Activated CD4-positive, alpha-beta T cell treated with anti-CD3 and anti-CD28 coated beads for 1 hour (primary cell): ENCODE measurements at regions not wholly inside any gene's neighbourhood (a gene's known extent, or its start where the extent isn't known, plus 50 kb on each side); places are given as distances from the start of the nearest gene placed in this dataset.
"Not testable (repeated sequence)": the region's sequence is repeated elsewhere in the genome, so short reads cannot be mapped to it uniquely, and the experiment has no call there.

Experiments used
- DNase-seq: peaks from one replicate; pipeline ENCODE4 v3.0.0-alpha.2; 2020

GRCh38 chr5:40210694-40211093, 469.0 kb upstream of the PTGER4 start:
- no peak for DNase-seq

- DNase-seq = no peak
Measured at GRCh38 chr5:40206030-40206429, 473.7 kb upstream of the PTGER4 start.

GRCh38 chr5:40204144-40204543, 475.6 kb upstream of the PTGER4 start:
- no peak for DNase-seq

DNA sequence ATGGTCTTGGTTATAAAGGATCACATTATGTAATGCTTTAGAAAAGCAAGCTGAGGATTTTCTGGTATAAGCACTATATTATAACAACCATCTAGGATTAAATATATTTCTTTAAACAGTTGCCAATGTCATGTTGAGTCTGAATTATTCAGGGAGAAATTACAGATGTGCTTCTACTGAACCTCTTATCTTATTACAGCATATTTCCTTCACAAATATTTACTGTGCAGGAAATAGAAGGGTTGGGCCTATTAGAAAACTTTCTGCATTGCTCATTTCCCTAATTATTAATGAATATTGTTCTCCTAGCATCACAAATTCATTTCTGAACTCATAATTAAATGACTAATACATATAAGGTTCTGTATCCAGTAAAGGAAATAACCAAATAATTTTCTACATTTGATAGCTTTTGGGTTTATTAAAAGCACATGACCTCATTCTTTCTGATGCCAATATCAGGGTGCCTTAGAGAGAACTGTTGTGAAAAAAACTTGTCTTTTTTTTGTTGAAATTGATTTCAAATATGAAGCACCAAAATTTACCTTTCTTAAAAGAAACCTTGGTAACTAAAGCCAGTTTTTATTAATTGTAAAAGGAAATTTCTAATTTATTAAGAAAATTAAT, 476.8 kb upstream of the PTGER4 start:
- DNase-seq = no peak

DNA sequence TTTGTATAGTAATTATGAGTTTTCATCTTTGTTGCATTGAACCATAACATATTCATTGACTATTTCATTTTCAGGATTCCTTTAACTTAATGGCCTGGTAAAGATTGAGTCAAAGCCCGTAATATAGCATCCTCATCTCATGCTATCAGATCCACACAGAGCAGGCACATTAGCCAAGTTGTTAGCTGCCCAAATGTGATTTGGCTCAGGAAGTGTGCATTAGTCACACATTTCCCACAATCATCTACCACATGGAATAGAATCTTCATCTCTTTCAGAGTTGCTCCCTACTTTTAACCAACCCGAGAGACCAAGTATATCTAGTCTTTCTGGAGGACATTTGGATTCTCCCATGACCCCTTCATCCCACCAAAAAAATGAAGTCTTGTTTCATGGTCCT, 481.0 kb upstream of the PTGER4 start:
- no peak for DNase-seq

- DNase-seq = not testable (repeated sequence)
Measured at GRCh38 chr5:40195574-40195973, 484.1 kb upstream of the PTGER4 start.

DNA sequence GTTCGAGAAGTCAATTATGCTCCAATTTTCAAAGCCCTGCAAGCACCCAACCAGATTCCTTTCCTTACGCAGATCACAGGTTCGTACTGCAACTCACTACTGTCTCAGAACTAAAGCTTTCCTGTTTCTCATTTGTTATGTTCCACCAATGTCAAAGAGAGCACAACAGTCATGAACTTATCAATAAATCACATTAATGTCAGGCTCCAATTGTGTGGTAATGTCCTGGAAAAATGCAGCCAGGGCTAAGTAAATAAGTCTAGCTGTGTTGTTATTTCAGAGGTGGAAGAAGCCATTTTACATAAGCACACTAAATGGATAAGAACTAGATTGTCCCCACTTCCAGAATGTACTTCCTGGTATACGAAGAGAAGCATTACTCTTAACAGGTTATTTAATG, 488.6 kb upstream of the PTGER4 start:
- DNase-seq = no peak

DNA sequence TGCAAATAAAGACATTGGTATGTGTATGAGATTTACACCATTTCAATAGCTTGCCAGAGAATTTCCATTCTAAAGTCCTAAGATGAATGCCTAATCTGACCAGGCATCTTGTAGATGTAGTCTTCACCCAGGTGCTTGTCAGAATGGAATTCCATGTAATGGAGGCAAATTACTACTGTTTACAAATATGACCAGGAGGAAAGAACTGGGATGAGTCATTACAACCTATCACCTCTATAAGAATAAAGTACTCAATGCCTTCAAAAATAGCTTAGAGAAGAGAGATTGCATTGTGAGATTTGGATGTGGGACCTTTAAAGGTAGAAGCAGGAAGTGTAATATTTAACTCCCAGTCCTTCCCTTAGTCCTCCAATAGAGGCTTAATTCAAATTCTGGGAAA, 507.0 kb upstream of the PTGER4 start:
- DNase-seq = no peak

GRCh38 chr5:40171971-40172370, 507.7 kb upstream of the PTGER4 start:
- DNase-seq = no peak

- no peak for DNase-seq
Measured at GRCh38 chr5:40167283-40167682, 512.4 kb upstream of the PTGER4 start.

- no peak for DNase-seq
Measured at GRCh38 chr5:40166802-40167201, 512.9 kb upstream of the PTGER4 start.

- no peak for DNase-seq
Measured at GRCh38 chr5:40165789-40166728, 513.7 kb upstream of the PTGER4 start.

- no peak for DNase-seq
Measured at GRCh38 chr5:40165106-40165788, 514.5 kb upstream of the PTGER4 start.

GRCh38 chr5:40160435-40160834, 519.3 kb upstream of the PTGER4 start:
- no peak for DNase-seq

DNA sequence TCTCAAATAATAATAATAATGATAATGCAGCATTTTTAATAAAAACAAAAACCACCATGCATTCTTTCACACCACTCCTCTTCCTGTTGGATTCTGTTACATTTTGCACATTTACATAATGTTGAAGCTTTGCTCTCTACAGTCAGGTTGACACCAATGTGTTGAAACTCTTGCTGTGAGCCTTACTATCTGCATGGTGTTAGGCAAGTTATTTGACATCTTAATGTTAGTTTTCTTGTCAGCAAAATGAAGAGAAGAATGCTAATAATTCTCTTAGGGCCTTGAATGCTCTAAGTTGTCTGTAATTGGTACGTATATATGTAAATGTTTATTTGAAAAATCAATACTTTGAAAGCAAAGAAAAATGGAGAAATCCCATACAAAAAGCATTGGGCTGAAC, 525.5 kb upstream of the PTGER4 start:
- DNase-seq = no peak

- DNase-seq = no peak
Measured at GRCh38 chr5:40150896-40151295, 528.8 kb upstream of the PTGER4 start.

GRCh38 chr5:40141896-40142295, 537.8 kb upstream of the PTGER4 start:
- no peak for DNase-seq

DNA sequence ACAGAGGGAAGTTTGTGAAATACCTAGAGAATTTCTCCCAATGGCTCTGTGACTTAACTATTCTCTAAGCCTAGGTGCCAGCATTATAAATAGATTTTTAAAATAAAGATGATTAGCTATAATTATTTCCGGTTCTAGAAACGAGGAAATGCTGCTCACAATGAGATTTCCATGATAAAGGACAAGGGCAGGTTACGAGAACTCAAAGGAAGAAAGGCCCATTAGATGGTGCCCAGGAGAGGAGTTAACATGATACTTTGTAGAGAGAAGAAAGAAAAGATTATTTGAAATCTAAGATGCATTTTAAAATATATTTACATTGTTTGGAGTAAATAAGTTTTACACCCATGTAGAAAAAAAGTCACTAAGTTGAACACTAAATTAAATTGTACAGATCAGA, 538.3 kb upstream of the PTGER4 start:
- no peak for DNase-seq

- no peak for DNase-seq
Measured at GRCh38 chr5:40137223-40137622, 542.5 kb upstream of the PTGER4 start.

GRCh38 chr5:40134883-40135520, 544.7 kb upstream of the PTGER4 start:
- no peak for DNase-seq

DNA sequence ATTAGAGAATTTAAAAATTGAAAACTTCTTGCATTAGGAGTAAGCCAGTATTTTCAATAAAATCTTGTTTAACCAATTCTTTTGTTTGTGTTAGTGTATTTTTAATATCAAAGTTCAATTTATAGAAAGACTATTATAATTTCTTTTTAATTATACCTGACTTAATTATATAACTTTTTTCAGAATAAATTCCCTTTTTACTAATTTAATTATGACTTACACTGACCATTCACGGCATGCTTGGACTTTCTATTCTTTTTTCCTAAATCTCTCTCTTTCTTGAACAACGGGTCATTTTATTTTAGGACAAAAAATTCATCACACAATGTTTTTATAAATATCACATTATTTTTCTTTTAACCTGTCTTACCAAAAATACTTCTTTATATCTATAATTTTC, 555.3 kb upstream of the PTGER4 start:
- no peak for DNase-seq

DNA sequence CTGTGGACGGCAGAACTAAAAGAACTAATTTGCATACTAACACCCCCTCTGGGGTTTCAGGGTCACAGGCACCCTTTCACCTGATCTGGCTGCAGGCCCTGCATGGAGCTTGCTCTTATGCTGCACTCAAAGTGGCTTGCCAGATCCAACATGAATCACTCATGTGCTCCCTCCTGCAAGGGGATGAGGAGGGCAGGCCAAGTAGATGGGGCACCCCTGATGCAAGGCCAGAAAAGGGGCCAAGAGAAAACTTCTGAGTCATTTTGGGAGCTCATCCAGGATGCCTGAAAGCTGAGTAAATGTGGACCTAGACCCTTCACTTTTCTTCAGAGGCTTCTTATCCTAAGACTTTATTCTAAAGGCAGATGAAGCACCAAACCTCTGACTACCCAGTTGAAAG, 558.5 kb upstream of the PTGER4 start:
- DNase-seq = no peak

DNA sequence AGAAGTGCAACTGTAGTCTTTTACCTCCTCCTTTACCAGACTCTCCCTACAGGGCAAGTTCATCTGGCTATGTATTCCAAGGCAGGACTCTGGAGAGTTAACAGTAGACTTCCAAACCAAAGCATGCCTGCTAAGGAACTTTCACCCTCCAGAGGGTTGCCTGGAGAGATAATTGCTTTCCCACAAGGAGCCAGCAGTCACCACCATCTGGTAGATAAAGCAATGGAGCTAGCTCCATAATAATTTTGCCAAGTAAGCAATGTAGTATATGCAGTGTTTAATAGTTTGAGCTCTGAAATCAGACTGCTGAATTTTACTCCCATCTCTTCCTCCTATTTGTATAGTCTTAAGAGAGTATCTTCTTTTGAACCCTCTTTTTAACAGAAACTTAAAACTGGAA, 566.8 kb upstream of the PTGER4 start:
- DNase-seq = no peak
